Ishikawa (cell line): ENCODE measurements at regions not wholly inside any gene's neighbourhood (a gene's known extent, or its start where the extent isn't known, plus 50 kb on each side); places are given as distances from the start of the nearest gene placed in this dataset.

Experiments used
- CEBPB ChIP-seq: IDR thresholded peaks from 2 replicates; pipeline ENCODE4 v1.6.1; 2012
- CREB1 ChIP-seq: IDR thresholded peaks from 2 replicates; pipeline ENCODE4 v1.6.1; 2012; ENCODE audit warnings: low read depth
- EP300 ChIP-seq: IDR thresholded peaks from 2 replicates; pipeline ENCODE4 v1.6.1; 2012; ENCODE audit warnings: borderline replicate concordance
- FOXM1 ChIP-seq: IDR thresholded peaks from 2 replicates; pipeline ENCODE4 v1.6.1; 2012; ENCODE audit warnings: low read depth, borderline replicate concordance
- NFIC ChIP-seq: IDR thresholded peaks from 2 replicates; pipeline ENCODE4 v1.6.1; 2012
- REST ChIP-seq: IDR thresholded peaks from 2 replicates; pipeline ENCODE4 v1.6.1; 2012; ENCODE audit warnings: low read depth, mild to moderate bottlenecking
- TAF1 ChIP-seq: IDR thresholded peaks from 2 replicates; pipeline ENCODE4 v1.6.1; 2012; ENCODE audit warnings: low read depth, mild to moderate bottlenecking
- TCF12 ChIP-seq: IDR thresholded peaks from 2 replicates; pipeline ENCODE4 v1.6.1; 2012; ENCODE audit warnings: low read depth
- TEAD4 ChIP-seq: IDR thresholded peaks from 2 replicates; pipeline ENCODE4 v1.6.1; 2012
- USF1 ChIP-seq: IDR thresholded peaks from 2 replicates; pipeline ENCODE4 v1.6.1; 2012
- YY1 ChIP-seq: IDR thresholded peaks from 2 replicates; pipeline ENCODE4 v1.6.1; 2012; ENCODE audit warnings: low read depth
- ZBTB7A ChIP-seq: IDR thresholded peaks from 2 replicates; pipeline ENCODE4 v1.6.1; 2012; ENCODE audit warnings: low read depth
- TF ChIP-seq, protein P1 (sequence below): IDR thresholded peaks from 2 replicates; pipeline ENCODE4 v1.6.1; 2012

- TF ChIP-seq USF1 (no peak), REST (no peak), TAF1 (no peak), EP300 (no peak), CEBPB (no peak), CREB1 (no peak), YY1 (no peak), NFIC (no peak), ZBTB7A (no peak), TCF12 (no peak), FOXM1 (no peak), TEAD4 (no peak)
- TF ChIP-seq, protein P1, sequence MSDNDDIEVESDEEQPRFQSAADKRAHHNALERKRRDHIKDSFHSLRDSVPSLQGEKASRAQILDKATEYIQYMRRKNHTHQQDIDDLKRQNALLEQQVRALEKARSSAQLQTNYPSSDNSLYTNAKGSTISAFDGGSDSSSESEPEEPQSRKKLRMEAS, result no peak
Observed at GRCh38 chr5:108634617-108635288, 112.9 kb upstream of the FER start.
